HG02938 (cell line): ENCODE measurements at regions not wholly inside any gene's neighbourhood (a gene's known extent, or its start where the extent isn't known, plus 50 kb on each side); places are given as distances from the start of the nearest gene placed in this dataset.
"Not testable (repeated sequence)": the region's sequence is repeated elsewhere in the genome, so short reads cannot be mapped to it uniquely, and the experiment has no call there.

Experiments used
- ATAC-seq: cut with Tn5 transposase; IDR thresholded peaks from one replicate; pipeline ENCODE4 v1.9.1; 2021; ENCODE audit warnings: mild to moderate bottlenecking, moderate library complexity; ENCODE audit not compliant: unreplicated experiment

GRCh38 chr6:152811785-152812184, 61.2 kb downstream of the VIP start:
- ATAC-seq: no peak

- ATAC-seq: no peak
Observed at GRCh38 chr6:152815230-152815872, 64.8 kb downstream of the VIP start.

GRCh38 chr6:152816055-152816454, 65.5 kb downstream of the VIP start:
- ATAC-seq: no peak

GRCh38 chr6:152821525-152821924, 70.9 kb downstream of the VIP start:
- no peak for ATAC-seq

- no peak for ATAC-seq
Observed at GRCh38 chr6:152824666-152825065, 74.1 kb downstream of the VIP start.

GRCh38 chr6:152828431-152828830, 77.8 kb downstream of the VIP start:
- ATAC-seq: no peak

GRCh38 chr6:152834366-152834765, 83.8 kb downstream of the VIP start:
- ATAC-seq: not testable (repeated sequence)

GRCh38 chr6:152836523-152836922, 85.9 kb downstream of the VIP start:
- ATAC-seq: no peak

- no peak for ATAC-seq
Observed at GRCh38 chr6:152845421-152845820, 94.8 kb downstream of the VIP start.

GRCh38 chr6:152846825-152847224, 96.2 kb downstream of the VIP start:
- ATAC-seq: no peak

GRCh38 chr6:152848919-152849318, 98.3 kb downstream of the VIP start:
- ATAC-seq: no peak

GRCh38 chr6:152854086-152854795, 103.6 kb downstream of the VIP start:
- no peak for ATAC-seq

GRCh38 chr6:152858141-152858540, 107.5 kb downstream of the VIP start:
- ATAC-seq: no peak

GRCh38 chr6:152859225-152859624, 108.6 kb downstream of the VIP start:
- no peak for ATAC-seq

- peak; percentile 96 for ATAC-seq
Observed at GRCh38 chr6:152863618-152864326, 113.2 kb downstream of the VIP start.

GRCh38 chr6:152874267-152874666, 108.6 kb downstream of the FBXO5 start:
- no peak for ATAC-seq

- ATAC-seq: no peak
Observed at GRCh38 chr6:152874846-152875568, 107.8 kb downstream of the FBXO5 start.

- no peak for ATAC-seq
Observed at GRCh38 chr6:152879681-152880080, 103.2 kb downstream of the FBXO5 start.

- no peak for ATAC-seq
Observed at GRCh38 chr6:152893187-152893586, 89.7 kb downstream of the FBXO5 start.

GRCh38 chr6:152896923-152897322, 85.9 kb downstream of the FBXO5 start:
- no peak for ATAC-seq

- ATAC-seq: peak; percentile 98
Observed at GRCh38 chr6:152897807-152898399, 84.9 kb downstream of the FBXO5 start.
